NOMO-1 treated with DMSO at 0.1 percent for 48 hours (cell line): ENCODE measurements at regions not wholly inside any gene's neighbourhood (a gene's known extent, or its start where the extent isn't known, plus 50 kb on each side); places are given as distances from the start of the nearest gene placed in this dataset.
"Not testable (repeated sequence)": the region's sequence is repeated elsewhere in the genome, so short reads cannot be mapped to it uniquely, and the experiment has no call there.

ENCODE experiments used
- DNase-seq: peaks from one replicate; lab custom pipeline; 2025; ENCODE audit not compliant: unreplicated experiment; lab: John Stamatoyannopoulos, UW

DNA sequence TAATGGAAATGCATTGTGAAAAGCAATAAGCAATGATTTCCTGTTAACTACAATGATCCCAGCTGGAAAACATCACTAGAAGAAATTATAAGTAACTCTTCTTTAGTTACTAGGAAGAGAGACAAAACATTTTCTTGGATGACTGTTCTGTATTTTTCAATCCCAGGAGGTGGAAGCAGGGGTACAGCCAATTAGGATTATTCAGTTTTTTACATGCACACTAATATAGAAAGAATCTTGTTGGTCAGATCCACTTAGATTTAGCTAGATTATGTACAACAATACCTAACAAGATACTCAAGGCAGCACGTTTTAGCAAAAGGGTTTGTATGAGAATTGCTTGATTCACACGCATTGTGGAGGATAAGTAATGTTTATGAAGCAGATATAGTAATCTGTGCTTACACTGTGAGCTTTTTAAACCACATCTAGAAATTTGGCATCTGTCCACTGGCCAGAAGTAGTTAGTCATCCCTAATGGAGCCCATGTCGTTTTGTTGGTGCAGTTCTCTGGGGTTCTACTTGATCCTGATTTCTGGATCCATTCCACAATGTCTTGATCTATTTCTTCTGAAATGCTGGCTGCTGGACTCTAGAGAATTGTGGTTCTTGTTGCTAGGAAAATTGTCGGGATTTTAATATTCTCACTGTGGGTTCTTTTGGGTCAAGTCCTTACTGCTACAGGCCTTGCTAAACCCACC lies 199.7 kb downstream of the ADCYAP1 start:
- DNase-seq = no peak

DNA sequence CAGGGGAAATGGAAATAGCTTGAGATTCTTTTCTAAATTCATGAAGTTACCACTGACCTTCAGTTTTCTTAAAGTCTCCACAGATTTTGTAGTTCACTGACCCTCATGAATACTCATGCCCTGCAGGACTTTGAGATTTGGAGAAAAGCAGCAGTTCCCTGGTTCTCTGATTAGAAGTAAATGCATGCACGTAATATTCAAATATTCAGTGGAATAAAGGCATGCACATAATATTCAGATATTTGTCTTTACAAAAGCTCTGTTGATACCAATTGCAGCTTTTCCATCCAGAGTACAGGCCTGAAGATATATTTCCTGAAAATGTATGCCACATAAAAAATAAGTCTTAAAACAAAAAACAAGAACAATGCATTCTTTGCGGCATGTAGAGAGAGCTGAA lies 219.8 kb downstream of the ADCYAP1 start:
- DNase-seq = no peak

GRCh38 chr18:1133541-1133940 lies 228.9 kb downstream of the ADCYAP1 start:
- no peak for DNase-seq

DNA sequence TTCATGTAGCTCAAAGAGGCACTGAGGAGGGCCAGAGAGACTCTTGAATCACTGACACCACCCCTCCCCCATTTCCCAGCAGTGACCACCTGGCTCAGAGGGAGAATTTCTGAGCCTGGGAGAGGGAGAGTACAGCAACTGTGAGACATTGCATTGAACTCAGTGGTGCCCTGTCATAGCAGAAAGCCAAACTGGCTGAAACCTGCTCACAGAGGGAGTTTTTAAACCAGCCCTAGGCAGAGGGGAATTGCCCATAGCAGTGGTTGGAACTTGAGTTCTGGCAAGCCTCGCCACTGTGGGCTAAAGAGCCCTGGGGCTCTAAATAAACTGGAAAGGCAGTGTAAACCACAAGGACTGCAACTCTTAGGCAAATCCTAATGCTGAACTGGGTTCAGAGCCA lies 243.1 kb downstream of the ADCYAP1 start:
- DNase-seq = no peak

DNA sequence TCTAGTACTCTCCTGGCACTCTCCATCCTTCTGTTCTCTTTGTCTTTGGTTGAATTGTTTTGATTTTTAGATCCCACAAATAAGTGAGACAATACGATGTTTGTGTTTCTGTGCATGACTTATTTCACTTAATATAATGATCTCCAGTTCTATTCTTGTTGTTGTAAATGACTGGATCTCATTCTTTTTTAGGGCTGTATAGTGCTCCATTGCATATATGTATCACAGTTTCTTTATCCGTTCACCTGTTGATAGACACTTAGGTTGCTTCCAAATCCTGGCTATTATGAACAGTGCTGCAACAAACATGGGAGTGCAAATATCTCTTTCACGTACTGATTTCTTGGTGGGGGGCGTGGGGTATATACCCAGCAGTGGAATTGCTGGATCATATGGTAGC lies 245.0 kb downstream of the ADCYAP1 start:
- no peak for DNase-seq

DNA sequence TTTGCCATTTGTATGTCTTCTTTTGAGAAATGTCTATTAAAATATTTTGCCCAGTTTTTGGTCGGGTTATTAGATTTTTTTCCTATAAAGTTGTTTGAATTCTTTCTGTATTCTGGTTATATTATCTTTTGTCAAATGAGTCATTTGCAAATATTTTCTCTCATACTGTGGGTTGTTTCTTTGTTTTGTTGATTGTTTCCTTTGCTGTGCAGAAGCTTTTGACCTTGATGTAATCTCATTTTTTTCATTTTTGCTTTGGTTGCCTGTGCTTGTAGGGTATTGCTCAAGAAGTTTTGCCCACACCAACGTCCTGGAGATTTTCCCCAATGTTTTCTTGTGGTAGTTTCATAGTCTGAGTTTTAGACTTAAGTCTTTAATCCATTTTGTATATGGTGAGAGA lies 245.7 kb downstream of the ADCYAP1 start:
- DNase-seq = no peak

DNA sequence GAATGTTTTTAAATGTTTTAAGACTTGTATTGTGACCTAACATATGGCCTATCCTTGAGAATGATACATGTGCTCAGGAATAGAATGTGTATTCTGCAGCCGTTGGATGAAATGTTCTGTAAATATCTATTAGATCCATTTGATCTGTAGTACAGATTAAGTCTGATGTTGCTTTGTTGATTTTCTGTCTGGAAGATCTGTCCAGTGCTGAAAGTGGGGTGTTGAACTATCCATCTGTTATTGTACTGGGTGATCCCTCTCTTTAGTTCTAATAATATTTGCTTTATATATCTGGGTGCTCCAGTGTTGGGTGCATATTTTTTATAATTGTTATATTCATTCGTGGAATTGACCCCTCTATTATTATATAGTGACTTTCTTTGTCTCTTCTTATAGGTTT lies 248.3 kb downstream of the ADCYAP1 start:
- not testable (repeated sequence) for DNase-seq

DNA sequence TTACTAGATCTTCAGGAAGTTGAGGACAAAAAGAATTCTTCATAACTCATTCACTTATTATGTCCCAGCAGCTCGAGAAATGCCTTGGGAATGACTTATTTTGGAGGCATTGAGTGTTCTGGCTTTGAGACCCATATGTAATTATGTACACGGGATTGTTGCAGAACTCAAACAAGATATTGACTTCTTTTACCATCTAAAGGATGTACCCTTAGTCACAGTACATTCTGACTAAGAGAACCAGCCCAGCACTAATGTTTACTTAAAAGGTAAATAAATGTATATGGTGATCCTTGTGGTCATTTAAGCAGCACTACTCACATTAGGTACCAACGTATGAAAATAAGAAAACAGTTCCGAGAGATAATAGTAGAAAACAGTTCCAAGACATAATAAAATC lies 268.9 kb downstream of the ADCYAP1 start:
- DNase-seq = no peak

DNA sequence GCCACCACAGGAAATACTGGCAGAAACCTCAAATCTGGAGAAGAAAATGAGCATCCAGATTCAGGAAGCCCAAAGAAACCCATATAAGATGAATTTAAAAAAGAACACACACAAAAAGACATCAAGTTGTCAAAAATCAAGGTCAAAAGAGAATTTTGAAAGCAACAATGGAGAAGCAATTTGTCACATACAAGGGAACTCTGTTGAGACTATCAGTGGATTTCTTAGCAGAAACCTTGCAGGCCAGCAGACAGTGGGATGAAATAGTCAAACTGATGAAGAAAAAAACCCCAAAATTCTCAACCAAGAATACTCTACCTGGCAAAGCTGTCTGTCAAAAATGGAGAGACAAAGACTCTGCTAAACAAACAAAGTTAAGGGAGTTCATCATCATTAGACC lies 272.6 kb downstream of the ADCYAP1 start:
- no peak for DNase-seq

DNA sequence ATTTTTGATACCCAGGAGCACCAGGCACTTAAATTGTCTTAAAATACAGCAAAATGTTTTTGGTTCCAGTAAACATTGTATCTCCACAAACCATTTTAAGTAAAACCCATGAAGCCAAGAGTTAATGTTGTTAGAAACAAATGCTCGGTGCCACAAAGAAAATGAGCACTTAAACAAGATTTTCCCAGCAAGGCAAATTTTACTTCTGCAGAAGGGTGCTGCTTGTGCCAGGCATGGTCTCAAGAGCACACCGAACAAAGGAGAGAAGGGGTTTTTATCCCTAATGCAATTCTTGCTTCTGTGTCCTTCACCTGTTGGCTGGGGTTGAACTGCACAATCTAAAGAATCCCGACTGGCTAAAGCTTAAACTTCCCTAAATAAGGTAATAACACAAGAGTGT lies 286.7 kb downstream of the ADCYAP1 start:
- DNase-seq = no peak

GRCh38 chr18:1213126-1213525 lies 308.5 kb downstream of the ADCYAP1 start:
- no peak for DNase-seq

- DNase-seq = no peak
Measured at GRCh38 chr18:1222880-1223279, 318.2 kb downstream of the ADCYAP1 start.

- DNase-seq = no peak
Measured at GRCh38 chr18:1227025-1227424, 322.4 kb downstream of the ADCYAP1 start.

- no peak for DNase-seq
Measured at GRCh38 chr18:1229634-1230033, 325.0 kb downstream of the ADCYAP1 start.

GRCh38 chr18:1232867-1233266 lies 328.2 kb downstream of the ADCYAP1 start:
- DNase-seq = no peak

DNA sequence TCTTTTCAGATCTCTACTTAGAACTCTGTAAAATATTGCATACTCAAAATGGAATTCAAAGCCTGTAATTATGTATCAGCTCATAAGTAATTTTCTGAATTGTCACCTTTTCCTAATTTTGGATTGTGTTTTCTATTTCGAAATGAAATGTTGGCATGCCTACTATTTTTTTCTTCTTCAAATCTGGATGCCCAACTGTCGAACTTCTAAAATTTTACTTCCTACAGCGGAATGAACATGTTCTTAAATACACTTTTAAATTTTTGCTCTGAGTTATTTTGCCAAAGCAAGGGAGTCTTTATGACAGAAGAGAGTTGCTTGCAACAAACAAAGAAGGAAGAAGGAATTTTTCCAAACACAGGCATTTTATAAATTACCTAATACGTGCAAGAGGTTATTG lies 336.0 kb downstream of the ADCYAP1 start:
- DNase-seq = no peak

- no peak for DNase-seq
Measured at GRCh38 chr18:1244397-1245122, 339.9 kb downstream of the ADCYAP1 start.

GRCh38 chr18:1246827-1247226 lies 342.2 kb downstream of the ADCYAP1 start:
- DNase-seq = no peak

GRCh38 chr18:1252534-1252933 lies 347.9 kb downstream of the ADCYAP1 start:
- no peak for DNase-seq

GRCh38 chr18:1252936-1253335 lies 348.3 kb downstream of the ADCYAP1 start:
- no peak for DNase-seq

DNA sequence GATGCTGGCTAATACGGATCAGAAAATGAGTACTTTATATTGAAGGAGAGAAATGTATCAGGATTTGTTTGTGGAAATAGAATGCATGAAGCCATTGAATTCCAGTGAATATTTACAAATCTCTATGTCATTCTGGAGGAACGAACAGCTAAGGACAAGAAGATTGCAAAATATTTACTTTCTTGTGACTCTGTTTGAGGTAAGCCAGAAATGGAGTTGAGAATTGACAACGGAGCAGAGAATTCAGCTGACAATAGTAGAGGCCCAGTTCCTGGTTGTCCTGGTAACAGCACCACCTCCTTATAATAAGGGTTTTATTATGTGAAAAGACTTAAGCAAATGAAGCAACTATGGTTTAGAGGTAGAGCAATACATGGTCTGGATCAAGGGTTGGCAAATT lies 349.2 kb downstream of the ADCYAP1 start:
- no peak for DNase-seq

DNA sequence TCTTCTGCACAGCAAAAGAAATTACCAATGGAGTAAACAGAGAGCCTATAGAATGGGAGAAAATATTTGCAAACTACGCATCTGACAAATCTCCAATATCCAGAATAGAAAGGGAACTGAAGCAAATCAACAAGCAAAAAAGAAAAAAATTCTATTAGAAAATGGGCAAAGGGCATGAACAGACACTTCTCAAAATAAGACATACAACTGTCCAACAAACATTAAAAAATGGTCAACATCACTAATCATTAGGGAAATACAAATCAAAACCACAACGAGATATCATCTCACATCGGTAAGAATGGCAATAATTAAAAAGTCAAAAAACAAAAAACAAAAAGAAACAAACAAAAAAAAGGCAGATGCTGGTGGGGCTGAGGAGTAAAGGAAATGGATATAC lies 356.4 kb downstream of the ADCYAP1 start:
- DNase-seq = no peak

GRCh38 chr18:1267021-1267420 lies 362.4 kb downstream of the ADCYAP1 start:
- DNase-seq = no peak
